Activated B cell treated with CpG ODN at 0.5 μM for 24 hours (primary cell): ENCODE measurements at regions not wholly inside any gene's neighbourhood (a gene's known extent, or its start where the extent isn't known, plus 50 kb on each side); places are given as distances from the start of the nearest gene placed in this dataset.
"Not testable (repeated sequence)": the region's sequence is repeated elsewhere in the genome, so short reads cannot be mapped to it uniquely, and the experiment has no call there.

Experiments used
- ATAC-seq: fragments of 200-7000 bp; cut with Tn5 transposase; one replicate; pipeline ENCODE4 v1.10.0; 2021; ENCODE audit warnings: low read depth, mild to moderate bottlenecking, moderate library complexity
- CTCF ChIA-PET: fragments of 350-600 bp; sonication (Branson Sonifier 250); formaldehyde crosslinking; loops from one replicate; lab custom pipeline; 2021; ENCODE audit warnings: antibody characterized with exemption; lab: Charles Lee
- POLR2A ChIA-PET: fragments of 350-600 bp; sonication (Branson Sonifier 250); formaldehyde crosslinking; loops from one replicate; lab custom pipeline; 2021; ENCODE audit warnings: antibody characterized with exemption; lab: Charles Lee
- DNase-seq: peaks from one replicate; pipeline ENCODE4 v3.0.0; 2022
- H3K27ac Mint-ChIP-seq: one replicate; pipeline ENCODE4 v1.8.0; 2020; ENCODE audit warnings: mixed read lengths
- H3K27me3 Mint-ChIP-seq: one replicate; pipeline ENCODE4 v1.8.0; 2021; ENCODE audit warnings: mixed read lengths
- H3K36me3 Mint-ChIP-seq: one replicate; pipeline ENCODE4 v1.8.0; 2021; ENCODE audit warnings: low read depth, mixed read lengths
- H3K4me1 Mint-ChIP-seq: one replicate; pipeline ENCODE4 v1.8.0; 2021; ENCODE audit warnings: mixed read lengths
- H3K4me3 Mint-ChIP-seq: one replicate; pipeline ENCODE4 v1.8.0; 2020; ENCODE audit warnings: mild to moderate bottlenecking, mixed read lengths
- H3K9me3 Mint-ChIP-seq: one replicate; pipeline ENCODE4 v1.8.0; 2020; ENCODE audit warnings: mixed read lengths
- intact Hi-C: fragments of 100-400 bp; cut with micrococcal nuclease; formaldehyde crosslinking; loops from one replicate; pipeline ENCODE4 v1.15.1; 2024

DNA sequence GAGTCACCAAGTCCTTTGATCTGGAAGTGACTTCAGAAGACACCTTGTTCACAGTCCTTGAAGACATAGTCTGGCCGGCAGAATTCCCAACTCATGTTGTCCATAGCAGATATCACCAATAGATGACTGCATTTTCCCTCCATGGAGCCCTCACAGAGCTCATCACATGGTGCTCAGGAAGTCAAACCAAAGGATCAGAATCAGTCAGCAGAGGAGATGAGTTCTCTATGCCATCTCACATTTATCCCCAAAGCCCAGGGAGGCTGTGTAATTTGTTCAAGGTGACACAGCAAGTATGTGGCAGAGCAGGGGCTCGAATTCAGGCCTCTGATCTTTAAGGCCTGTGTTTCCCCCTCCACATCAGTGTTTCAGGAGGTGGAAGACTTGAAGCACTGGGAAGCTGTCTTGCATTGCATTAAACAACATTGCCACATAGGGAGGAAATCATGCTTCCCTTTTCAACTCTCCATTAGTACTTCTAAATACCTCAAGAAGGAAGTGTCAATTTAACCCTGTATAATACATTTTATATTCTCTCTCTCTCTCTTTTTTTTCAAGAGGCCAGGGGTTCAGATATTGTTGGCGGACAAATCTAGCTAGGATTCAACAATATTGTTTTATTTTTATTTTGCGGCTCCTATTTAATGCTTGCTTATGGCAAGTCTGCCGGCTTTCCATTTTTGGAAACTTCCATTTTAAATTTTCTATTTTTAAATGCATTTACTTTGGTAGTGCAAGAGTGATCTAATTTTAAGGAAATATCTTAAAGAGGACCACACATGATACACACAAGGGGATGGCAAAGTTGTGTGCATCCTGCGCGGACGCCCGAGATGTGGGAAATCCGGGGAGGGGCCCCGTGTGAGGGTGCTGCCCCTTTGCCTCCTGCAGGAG is 61.9 kb downstream of the NPIPB5 start:
- H3K27ac Mint-ChIP-seq, H3K4me3 Mint-ChIP-seq, H3K4me1 Mint-ChIP-seq, DNase-seq, H3K36me3 Mint-ChIP-seq, POLR2A ChIA-PET, CTCF ChIA-PET, intact Hi-C loops, H3K9me3 Mint-ChIP-seq: not testable (repeated sequence)
- H3K27me3 Mint-ChIP-seq = peaks cover 11% of the 10 kb centered on the region
- ATAC-seq = peak; percentile 16

DNA sequence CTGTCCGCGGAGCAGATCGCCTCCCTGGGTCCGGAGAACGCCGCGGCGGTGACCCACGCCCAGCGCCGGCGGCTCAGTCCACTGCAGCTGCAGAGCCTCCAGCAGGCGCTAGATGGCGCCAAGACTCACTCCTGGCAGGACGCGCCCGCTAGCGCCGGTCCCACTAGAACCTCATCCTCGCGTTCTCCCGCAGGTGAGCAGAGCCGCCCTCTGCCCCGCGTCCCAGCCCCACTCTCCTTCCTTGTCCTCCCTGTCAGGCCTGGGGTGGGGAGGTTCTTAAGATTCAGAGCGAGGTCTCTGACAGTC is 62.5 kb downstream of the NPIPB5 start:
- H3K4me3 Mint-ChIP-seq, H3K4me1 Mint-ChIP-seq, DNase-seq, CTCF ChIA-PET, intact Hi-C loops, POLR2A ChIA-PET, H3K27ac Mint-ChIP-seq, H3K36me3 Mint-ChIP-seq, H3K9me3 Mint-ChIP-seq: not testable (repeated sequence)
- ATAC-seq = peak; percentile 97
- peaks cover 11% of the 10 kb centered on the region for H3K27me3 Mint-ChIP-seq

DNA sequence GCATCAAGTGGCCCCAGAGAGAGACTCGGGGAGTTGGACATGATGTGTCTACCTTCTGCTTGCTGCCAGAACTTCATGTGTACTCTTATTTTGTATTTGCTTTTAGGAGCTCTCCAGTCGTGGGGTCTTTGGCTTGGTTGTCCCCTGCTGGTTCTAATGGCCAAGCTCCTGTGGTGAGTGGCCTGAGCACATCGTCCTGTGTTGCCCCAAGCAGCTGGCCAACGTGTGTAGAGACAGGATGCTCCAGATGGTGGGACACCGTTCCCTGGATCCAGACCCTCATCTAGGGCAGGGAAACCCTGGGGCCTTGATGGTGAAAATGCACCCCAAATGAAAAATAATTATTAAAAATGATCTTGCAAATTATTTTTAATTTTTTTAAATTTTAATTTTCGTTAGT is 65.8 kb downstream of the NPIPB5 start:
- DNase-seq, H3K4me3 Mint-ChIP-seq, H3K27ac Mint-ChIP-seq, intact Hi-C loops, ATAC-seq, H3K9me3 Mint-ChIP-seq, H3K4me1 Mint-ChIP-seq, CTCF ChIA-PET, POLR2A ChIA-PET, H3K36me3 Mint-ChIP-seq: not testable (repeated sequence)
- peaks cover 16% of the 10 kb centered on the region for H3K27me3 Mint-ChIP-seq

DNA sequence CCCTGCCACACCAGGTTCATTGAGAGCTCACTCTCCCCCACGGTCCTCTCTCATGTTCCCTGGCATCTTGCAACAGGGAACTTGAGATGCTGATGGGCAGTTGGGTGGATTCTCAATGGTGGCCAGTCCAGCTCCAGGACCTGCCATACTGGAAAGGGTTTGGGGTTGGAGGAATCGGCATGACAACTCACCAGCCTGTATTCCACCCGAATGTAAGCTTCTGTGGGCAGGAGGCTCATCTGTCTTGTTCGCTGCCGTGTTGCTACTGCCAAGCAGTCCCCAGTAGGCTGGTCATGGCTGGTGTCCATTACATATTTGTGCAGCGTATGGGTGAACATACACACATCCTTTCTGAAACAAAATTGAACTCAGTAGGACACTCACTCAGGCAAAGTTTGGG is 72.5 kb downstream of the NPIPB5 start:
- ATAC-seq, POLR2A ChIA-PET, DNase-seq, H3K9me3 Mint-ChIP-seq, H3K4me3 Mint-ChIP-seq, CTCF ChIA-PET, intact Hi-C loops, H3K4me1 Mint-ChIP-seq, H3K27ac Mint-ChIP-seq, H3K27me3 Mint-ChIP-seq, H3K36me3 Mint-ChIP-seq: not testable (repeated sequence)

DNA sequence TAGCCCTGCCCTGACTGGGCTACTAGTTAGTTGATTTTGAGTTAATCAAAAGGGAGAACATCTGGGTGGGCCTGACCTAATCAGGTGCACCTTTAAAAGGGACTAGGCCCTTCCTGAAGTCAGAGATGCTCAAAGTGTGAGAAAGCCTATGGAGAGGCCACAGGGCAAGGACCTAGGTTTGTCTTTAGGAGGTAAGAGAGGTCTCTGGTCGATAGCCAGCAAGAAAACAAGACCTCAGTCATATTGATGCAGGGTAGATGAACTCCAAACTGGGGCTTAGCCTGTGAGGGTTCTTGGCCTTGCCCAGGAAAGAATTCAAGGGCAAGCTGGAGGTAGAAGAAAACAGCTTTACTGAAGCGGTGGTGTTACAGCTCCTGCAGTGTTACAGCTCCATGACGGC is 73.8 kb downstream of the NPIPB5 start:
- H3K4me1 Mint-ChIP-seq, CTCF ChIA-PET, ATAC-seq, POLR2A ChIA-PET, H3K27ac Mint-ChIP-seq, H3K27me3 Mint-ChIP-seq, H3K36me3 Mint-ChIP-seq, H3K4me3 Mint-ChIP-seq, H3K9me3 Mint-ChIP-seq, DNase-seq, intact Hi-C loops: not testable (repeated sequence)

DNA sequence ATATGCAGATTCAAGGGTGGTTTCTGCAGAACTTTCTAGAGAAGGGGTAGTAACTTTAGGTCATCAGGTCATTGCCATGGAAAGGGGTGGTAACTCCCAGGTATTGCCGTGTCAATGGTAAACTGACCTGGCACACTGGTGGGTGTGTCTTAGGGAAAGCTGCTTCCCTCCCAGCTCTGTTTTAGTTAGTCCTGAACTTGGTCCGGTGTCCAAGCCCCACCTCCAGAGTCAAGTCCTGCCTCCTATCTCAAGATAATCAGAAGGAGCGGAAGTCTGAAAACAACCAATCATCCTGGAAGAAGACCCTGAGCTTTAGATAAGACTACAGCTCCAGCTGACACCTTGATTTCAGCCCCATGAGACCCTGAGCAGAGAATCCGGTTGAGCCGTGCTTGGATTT is 74.2 kb downstream of the NPIPB5 start:
- H3K4me1 Mint-ChIP-seq, H3K36me3 Mint-ChIP-seq, H3K4me3 Mint-ChIP-seq, H3K27ac Mint-ChIP-seq, ATAC-seq, DNase-seq, CTCF ChIA-PET, H3K27me3 Mint-ChIP-seq, POLR2A ChIA-PET, intact Hi-C loops, H3K9me3 Mint-ChIP-seq: not testable (repeated sequence)

DNA sequence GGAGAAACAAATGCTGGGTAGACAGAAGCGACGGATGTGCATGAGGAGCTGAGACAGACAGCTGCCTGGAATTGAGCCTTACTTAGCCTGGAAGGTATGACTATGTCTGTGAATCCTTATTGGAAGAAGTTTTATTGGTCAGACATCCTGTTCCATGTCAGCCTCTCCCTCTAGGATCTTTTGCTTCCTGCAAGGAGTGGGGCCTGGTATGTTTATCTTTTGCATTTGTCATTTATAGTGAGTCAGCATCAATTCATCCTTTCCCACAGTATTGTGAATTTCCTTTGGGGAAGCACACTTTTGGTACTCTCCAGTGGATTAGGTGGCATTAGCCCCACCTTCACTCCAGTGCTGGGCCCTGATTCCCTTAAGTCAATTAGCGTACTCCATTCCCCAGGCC is 74.7 kb downstream of the NPIPB5 start:
- not testable (repeated sequence) for H3K4me3 Mint-ChIP-seq, H3K27me3 Mint-ChIP-seq

DNA sequence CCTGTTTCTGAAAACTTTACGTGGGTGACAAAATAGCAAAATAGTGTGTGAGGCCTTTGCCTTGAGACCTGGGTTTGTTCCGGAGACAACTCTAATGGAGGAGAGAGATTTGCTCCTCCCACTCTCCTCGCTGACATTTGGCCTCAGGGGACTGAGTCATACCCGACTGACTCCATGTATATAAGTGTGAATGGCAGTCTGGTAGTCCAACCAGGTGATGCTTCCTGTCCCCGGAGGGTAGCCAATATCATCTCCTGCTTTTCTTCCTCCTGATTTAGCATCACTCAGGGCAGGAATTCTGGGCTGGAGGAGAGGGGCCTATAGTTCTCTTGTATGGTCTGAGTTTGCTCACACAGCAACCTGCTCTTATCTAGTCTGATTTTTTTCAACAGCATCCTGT is 76.0 kb downstream of the NPIPB5 start:
- H3K27me3 Mint-ChIP-seq, intact Hi-C loops, CTCF ChIA-PET, H3K4me3 Mint-ChIP-seq, H3K9me3 Mint-ChIP-seq, H3K27ac Mint-ChIP-seq, H3K36me3 Mint-ChIP-seq, POLR2A ChIA-PET, DNase-seq, H3K4me1 Mint-ChIP-seq: not testable (repeated sequence)
- peak; percentile 97 for ATAC-seq

More for the DNA sequence above, 74.7 kb downstream of the NPIPB5 start:
- ATAC-seq, H3K36me3 Mint-ChIP-seq, H3K27ac Mint-ChIP-seq, H3K9me3 Mint-ChIP-seq, CTCF ChIA-PET, intact Hi-C loops, POLR2A ChIA-PET, H3K4me1 Mint-ChIP-seq, DNase-seq: not testable (repeated sequence)

DNA sequence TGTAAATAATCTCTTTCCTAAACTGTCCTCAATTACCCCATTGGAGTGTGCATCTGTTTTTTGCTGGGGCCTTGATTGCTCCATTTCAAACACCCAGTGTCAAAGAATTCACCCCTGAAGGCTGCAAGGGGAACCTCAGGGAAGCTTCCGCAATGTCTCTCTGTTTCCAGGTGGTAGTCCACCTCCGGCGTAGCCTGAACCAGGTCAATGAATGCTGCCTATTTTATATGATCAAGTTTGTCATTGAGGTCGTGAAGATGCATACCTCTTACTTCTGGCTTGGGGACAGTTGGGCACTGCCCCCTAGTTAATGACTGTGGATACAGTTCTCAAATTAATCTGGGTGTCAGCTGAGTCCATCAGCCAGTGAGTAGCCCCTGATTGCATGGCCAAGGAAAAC is 79.1 kb downstream of the NPIPB5 start:
- H3K4me3 Mint-ChIP-seq, DNase-seq, CTCF ChIA-PET, H3K4me1 Mint-ChIP-seq, POLR2A ChIA-PET, H3K27me3 Mint-ChIP-seq, H3K36me3 Mint-ChIP-seq, H3K9me3 Mint-ChIP-seq, ATAC-seq, H3K27ac Mint-ChIP-seq, intact Hi-C loops: not testable (repeated sequence)

DNA sequence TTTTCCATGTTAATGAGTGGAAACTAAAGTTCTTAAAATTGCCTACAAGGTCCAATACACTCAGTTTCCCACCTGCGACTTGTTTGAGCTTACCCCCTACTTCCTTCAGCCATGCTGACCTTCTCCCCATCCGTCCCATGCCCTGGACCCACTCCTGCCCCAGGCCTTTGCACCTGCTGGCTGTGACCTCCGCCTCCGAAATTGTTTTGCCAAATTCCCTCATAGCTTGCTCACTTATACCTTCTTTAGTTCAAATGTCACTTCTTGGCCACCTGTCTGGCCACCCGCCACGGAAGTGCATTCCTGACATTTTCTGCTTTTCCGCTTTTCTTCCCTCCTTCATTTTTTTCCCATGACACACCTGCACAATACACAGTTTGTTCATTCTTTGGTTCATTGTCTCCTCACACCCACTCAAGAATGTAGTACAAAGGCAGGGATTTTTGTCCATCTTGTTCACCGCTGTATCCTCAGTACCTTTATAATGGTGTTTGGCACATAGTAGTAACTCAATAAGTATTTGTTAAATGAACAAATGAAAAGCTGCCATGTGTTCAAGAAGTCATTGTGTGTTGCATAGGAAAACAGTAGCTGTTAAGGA is 85.9 kb downstream of the NPIPB5 start:
- H3K4me1 Mint-ChIP-seq, POLR2A ChIA-PET, H3K9me3 Mint-ChIP-seq, H3K36me3 Mint-ChIP-seq, intact Hi-C loops, H3K27ac Mint-ChIP-seq, CTCF ChIA-PET, ATAC-seq, H3K27me3 Mint-ChIP-seq, DNase-seq, H3K4me3 Mint-ChIP-seq: not testable (repeated sequence)

DNA sequence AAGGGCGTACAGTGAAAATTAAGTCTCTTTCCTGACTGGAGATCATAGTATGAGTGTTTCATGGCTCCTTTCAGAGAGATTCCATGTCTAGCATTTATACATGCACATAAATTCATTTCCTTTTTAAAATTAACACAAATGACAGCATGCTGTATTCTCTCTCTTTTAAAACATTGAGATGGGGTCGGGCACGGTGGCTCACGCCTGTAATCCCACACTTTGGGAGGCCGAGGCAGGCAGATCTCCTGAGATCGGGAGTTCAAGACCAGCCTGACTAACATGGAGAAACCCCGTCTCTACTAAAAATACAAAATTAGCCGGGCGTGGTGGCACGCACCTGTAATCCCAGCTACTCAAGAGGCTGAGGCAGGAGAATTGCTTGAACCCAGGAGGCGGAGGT is 93.1 kb downstream of the NPIPB5 start:
- DNase-seq, intact Hi-C loops, ATAC-seq, H3K9me3 Mint-ChIP-seq, H3K36me3 Mint-ChIP-seq, CTCF ChIA-PET, H3K4me3 Mint-ChIP-seq, H3K27ac Mint-ChIP-seq, H3K4me1 Mint-ChIP-seq, POLR2A ChIA-PET, H3K27me3 Mint-ChIP-seq: not testable (repeated sequence)

DNA sequence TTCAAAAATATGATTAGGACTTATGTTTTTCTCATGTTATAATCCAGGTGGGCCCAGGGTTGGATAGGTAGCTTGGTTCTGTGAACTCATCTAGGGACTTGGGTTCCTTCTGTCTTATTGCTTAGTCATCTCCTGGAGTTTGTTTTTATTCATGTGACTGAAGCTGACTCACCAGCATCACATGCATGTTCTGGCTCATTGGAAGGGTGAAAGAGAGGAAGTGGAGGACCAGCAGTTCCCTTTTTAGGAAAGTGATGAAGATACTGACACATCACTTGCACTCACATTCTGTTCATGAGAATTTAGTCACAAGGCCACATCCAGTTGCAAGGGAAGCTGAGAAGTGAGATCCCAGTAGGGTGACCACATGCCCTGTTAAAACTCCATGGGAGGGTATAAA is 95.9 kb downstream of the NPIPB5 start:
- DNase-seq, intact Hi-C loops, H3K27me3 Mint-ChIP-seq, H3K4me3 Mint-ChIP-seq, H3K9me3 Mint-ChIP-seq, H3K27ac Mint-ChIP-seq, H3K4me1 Mint-ChIP-seq, POLR2A ChIA-PET, H3K36me3 Mint-ChIP-seq, CTCF ChIA-PET: not testable (repeated sequence)
- ATAC-seq = peak; percentile 84
